ENCODE measurements at regions not wholly inside any gene's neighbourhood (a gene's known extent, or its start where the extent isn't known, plus 50 kb on each side); places are given as distances from the start of the nearest gene placed in this dataset.

DNA sequence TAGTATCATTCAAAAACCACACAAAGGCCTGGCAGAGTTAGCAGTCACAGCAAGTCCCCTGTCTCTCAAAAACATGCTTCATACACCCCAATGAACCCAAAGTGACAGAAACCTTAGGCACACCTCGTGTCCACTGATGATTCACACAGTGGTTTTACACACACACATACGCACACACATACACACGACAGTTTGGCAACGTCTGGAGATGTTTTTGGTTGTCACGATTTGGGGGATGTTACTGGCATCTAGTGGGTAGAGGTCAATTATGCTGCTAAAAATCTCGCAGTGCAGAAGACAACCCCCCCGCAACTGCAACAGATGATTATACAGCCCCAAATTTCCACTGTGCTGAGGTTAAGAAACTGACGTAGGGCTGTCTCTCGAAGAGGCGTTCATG, 72.9 kb upstream of the PARD3B start:
- ATAC-seq (replicated peaks) (no peak), DNase-seq (no peak)
- Mint-ChIP-seq H3K4me3 (no peak overlapping the region), H3K4me1 (no peaks in the 10 kb centered on the region), H3K36me3 (no peaks in the 10 kb centered on the region), H3K27me3 (no peaks in the 10 kb centered on the region), H3K9me3 (peaks cover 0 to 2% of the 10 kb centered on the region in 2 donors), H3K27ac (no peak overlapping the region)

DNA sequence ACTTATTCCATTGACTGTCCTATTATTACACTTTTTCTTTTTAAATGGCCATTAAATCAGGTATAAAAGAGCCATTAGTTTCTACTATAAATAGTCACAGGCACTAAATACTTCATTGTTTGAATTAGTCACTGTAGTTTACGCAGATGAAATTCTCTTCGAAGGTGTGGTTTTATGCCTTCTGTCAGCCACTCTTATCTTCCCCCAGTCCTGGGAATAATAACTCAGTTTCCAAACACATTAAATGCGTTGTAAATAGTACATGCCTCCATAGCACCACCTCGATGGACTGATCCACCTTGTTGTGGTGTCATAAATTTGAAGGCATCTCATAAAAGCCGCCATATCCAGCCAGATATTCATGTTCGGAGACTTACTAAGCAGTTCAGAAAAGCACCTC, 72.1 kb upstream of the PARD3B start:
- H3K27ac Mint-ChIP-seq, result no peak overlapping the region

DNA sequence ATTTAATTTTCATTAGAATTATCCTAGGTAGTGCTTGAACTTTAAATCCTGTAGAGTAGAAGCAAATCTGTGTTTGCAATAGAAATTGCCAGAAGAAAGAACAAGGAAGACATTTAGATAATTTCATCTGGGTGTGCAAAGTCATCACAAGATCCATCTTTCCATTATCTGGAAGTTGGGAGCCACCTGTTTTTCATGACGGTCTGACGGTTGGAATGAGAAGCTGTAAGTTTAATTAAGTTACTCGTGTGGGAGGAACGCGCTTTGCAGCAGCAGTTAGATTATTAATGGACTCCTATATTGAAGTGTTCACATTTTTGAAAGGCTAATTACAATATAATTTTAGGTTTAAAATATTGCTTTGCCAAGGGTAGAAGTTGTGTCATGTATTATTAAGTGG, 69.9 kb upstream of the PARD3B start:
- Mint-ChIP-seq H3K4me3 (no peak overlapping the region), H3K4me1 (no peaks in the 10 kb centered on the region), H3K9me3 (peaks cover 0 to 2% of the 10 kb centered on the region in 2 donors), H3K27ac (no peak overlapping the region), H3K36me3 (no peaks in the 10 kb centered on the region), H3K27me3 (no peaks in the 10 kb centered on the region)
- no peak for ATAC-seq (replicated peaks)
- DNase-seq, result no peak

More for the DNA sequence above, 72.1 kb upstream of the PARD3B start:
- no peak overlapping the region for H3K4me3 Mint-ChIP-seq
- ATAC-seq (replicated peaks) (no peak), DNase-seq (no peak)
- H3K36me3 Mint-ChIP-seq, result no peaks in the 10 kb centered on the region
- H3K27me3 Mint-ChIP-seq, result no peaks in the 10 kb centered on the region
- peaks cover 0 to 2% of the 10 kb centered on the region in 2 donors for H3K9me3 Mint-ChIP-seq
- H3K4me1 Mint-ChIP-seq, result no peaks in the 10 kb centered on the region

DNA sequence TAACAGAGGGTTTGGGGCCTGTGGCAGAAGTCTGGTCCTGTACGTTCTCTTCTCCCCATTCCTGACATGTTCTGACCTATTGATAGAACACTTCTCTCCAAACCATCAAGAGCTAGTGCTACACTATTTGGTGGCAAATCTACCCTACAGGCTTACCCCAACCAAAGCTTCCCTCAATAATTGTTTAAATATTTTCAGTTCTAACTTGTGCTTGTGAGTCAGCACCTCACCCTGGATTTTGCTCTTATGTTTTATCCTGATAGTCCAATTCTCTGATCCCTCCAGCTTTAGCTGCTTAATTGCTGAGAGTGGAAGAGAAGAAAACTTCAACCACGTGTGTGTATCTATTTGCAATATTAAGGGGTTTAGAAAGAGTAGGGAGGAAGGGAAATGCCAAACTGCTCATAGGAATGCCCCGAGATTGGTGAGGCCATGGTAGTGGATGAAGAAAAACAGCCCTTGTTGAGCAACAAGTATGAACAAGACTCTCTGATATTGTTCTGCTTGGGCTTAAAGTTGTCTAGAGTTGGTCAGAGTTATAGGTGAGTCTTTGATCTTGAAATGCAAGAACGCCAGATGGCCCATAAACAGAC, 67.8 kb upstream of the PARD3B start:
- no peaks in the 10 kb centered on the region for H3K4me1 Mint-ChIP-seq
- no peak overlapping the region for H3K27ac Mint-ChIP-seq
- no peaks in the 10 kb centered on the region for H3K27me3 Mint-ChIP-seq
- no peak overlapping the region for H3K4me3 Mint-ChIP-seq
- DNase-seq (no peak), ATAC-seq (replicated peaks) (no peak)
- no peaks in the 10 kb centered on the region for H3K36me3 Mint-ChIP-seq
- peaks cover 0 to 2% of the 10 kb centered on the region in 2 donors for H3K9me3 Mint-ChIP-seq

DNA sequence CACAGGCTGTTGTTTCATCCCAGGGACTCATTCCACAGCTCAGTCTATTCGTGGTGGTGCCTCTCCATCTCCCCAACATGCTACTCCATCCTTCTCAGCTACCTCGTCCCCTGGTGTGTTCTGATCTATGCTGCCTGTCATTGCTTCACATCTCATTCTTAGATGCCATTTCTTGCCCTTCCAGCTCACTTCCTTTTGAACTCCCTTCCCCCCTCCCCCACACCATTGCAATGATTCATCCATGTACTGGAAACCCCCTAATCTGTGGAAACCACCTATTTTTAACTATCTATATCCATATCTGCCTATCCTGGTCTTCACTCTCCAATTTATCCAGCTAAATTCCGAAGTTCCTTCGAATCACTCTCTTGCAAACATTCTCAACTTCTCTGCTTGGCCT, 65.7 kb upstream of the PARD3B start:
- H3K9me3 Mint-ChIP-seq, result no peaks in the 10 kb centered on the region
- H3K27ac Mint-ChIP-seq, result no peak overlapping the region
- no peaks in the 10 kb centered on the region for H3K4me1 Mint-ChIP-seq
- no peak overlapping the region for H3K4me3 Mint-ChIP-seq
- ATAC-seq (replicated peaks) (no peak), DNase-seq (no peak)
- H3K36me3 Mint-ChIP-seq, result no peaks in the 10 kb centered on the region
- H3K27me3 Mint-ChIP-seq, result no peaks in the 10 kb centered on the region

DNA sequence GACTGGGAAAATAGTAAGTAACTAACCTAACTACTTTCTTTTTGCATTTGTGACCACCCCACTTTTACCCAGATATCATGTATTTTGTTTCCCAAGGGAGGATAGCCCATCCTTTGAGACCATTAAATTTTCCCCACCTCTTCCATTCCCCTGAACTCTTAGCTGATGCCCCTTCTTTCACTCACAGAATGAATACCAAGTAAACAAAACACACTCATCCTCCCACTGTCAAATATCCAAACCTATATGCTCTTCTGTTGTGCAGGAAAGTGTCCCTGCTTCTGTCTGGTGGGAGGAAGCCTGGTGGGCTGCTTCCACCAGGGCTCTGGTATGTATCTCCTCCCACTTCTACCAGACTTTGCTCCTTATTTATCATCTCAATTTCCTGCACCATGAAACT, 64.6 kb upstream of the PARD3B start:
- ATAC-seq (replicated peaks) (no peak), DNase-seq (no peak)
- no peaks in the 10 kb centered on the region for H3K4me1 Mint-ChIP-seq
- no peaks in the 10 kb centered on the region for H3K27me3 Mint-ChIP-seq
- H3K27ac Mint-ChIP-seq, result no peak overlapping the region
- H3K9me3 Mint-ChIP-seq, result no peaks in the 10 kb centered on the region
- no peaks in the 10 kb centered on the region for H3K36me3 Mint-ChIP-seq
- H3K4me3 Mint-ChIP-seq, result no peak overlapping the region

DNA sequence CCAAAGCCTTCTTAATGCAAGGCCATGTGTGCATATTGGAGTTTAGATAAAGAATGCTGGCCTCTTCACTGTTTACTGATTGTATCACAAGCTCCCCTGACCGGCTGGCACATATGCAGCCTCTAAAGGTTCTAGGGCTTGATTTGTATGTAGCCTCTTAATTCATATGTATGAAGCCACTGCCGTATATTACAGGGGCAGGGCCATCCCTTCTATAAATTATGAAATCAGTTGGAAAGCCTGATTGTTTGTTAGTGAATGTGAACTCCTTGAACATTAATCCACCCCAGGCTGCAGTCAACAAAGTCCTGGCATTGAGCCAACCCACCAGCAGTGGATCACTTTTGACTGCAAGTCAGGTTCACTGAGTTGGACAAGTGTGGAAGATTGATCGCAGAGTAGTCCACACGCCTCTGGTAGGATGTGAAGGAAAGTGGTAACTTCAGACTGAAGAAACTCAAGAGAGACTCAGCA, 61.6 kb upstream of the PARD3B start:
- Mint-ChIP-seq H3K9me3 (no peaks in the 10 kb centered on the region), H3K27me3 (no peaks in the 10 kb centered on the region), H3K36me3 (no peaks in the 10 kb centered on the region), H3K4me3 (no peak overlapping the region), H3K27ac (no peak overlapping the region), H3K4me1 (no peaks in the 10 kb centered on the region)
- no peak for ATAC-seq (replicated peaks)
- DNase-seq, result no peak

DNA sequence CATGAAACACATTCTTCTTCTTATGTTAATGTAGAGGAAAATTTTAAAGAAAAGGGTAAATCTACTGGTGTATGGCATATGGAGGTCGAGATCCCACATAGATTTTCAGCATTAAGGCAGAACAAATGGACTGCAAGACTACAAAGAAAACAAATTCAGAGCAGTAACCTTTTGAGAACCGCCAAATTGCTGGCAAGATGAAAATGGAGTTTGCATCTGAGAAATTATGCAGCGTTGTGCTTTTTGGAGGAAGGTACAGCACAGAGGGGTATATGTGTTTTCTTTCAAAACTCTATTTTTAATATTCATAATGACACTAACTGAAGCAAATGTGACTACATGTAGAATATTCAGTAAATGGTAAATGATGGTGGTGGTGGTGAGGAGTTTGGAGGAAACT, 59.0 kb upstream of the PARD3B start:
- no peaks in the 10 kb centered on the region for H3K27me3 Mint-ChIP-seq
- no peak for ATAC-seq (replicated peaks)
- DNase-seq, result no peak
- no peaks in the 10 kb centered on the region for H3K4me1 Mint-ChIP-seq
- no peaks in the 10 kb centered on the region for H3K9me3 Mint-ChIP-seq
- no peak overlapping the region for H3K4me3 Mint-ChIP-seq
- H3K27ac Mint-ChIP-seq, result no peak overlapping the region
- no peaks in the 10 kb centered on the region for H3K36me3 Mint-ChIP-seq

DNA sequence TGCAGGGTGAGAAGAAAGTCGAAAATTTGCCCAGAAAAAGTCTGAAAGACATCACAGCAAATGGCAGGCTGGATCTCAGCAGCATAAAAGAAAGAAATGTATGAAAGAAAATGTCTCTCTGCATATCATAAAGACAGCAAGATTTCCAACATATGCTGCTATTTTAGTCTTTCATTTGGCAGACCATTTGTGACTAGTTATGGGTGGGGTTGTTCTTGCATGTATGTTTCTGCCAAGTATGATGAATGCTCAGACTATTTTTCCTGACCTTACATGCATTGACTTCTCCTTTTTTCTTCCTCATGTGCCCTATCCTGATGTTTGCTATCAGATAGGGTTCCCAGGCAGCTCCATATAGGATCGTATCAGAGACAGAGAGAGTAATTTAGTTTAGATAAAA, 58.5 kb upstream of the PARD3B start:
- no peaks in the 10 kb centered on the region for H3K36me3 Mint-ChIP-seq

DNA sequence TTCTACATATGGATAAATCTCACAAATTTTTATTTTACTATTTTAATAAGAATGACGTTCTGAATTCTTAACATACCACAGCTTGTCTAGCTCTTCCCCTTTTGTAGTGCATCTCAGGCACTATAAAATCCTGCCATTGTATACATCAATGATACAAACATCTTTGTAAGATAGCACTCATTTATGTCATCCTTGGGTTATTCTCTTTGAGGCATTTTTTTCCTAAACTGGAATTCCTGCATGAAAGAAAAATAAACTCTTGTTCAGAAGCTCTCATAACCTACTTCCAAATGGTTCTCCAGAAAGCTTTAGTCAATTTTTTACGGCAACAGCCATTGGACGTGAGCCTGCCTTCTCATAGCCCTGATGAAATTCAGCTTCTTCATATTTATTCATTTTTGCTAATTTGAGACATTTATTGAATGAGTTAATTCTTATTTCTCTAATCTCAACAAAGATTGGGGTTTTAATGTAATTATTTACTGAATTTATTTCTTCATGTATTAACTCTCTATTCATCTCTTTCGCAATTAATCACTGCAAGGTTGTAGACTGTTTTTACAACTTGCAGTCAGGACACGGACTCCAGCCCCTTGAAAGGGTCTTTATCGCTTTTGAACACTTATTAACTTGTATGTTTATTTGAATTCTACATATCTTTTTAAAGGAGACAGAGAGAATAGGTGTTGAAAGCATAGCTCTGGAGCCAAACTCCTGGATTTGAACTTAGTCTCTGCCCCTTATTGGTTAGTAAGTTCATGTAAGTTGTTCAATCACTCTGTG, 57.6 kb upstream of the PARD3B start:
- no peaks in the 10 kb centered on the region for H3K27me3 Mint-ChIP-seq
- no peaks in the 10 kb centered on the region for H3K9me3 Mint-ChIP-seq
- H3K4me3 Mint-ChIP-seq, result no peak overlapping the region
- DNase-seq (no peak), ATAC-seq (replicated peaks) (no peak)
- H3K4me1 Mint-ChIP-seq, result no peaks in the 10 kb centered on the region
- H3K36me3 Mint-ChIP-seq, result no peaks in the 10 kb centered on the region
- H3K27ac Mint-ChIP-seq, result no peak overlapping the region

More for the DNA sequence above, 58.5 kb upstream of the PARD3B start:
- Mint-ChIP-seq H3K27ac (no peak overlapping the region), H3K27me3 (no peaks in the 10 kb centered on the region), H3K4me3 (no peak overlapping the region), H3K9me3 (no peaks in the 10 kb centered on the region), H3K4me1 (no peaks in the 10 kb centered on the region)
- ATAC-seq (replicated peaks), result no peak
- DNase-seq, result no peak

DNA sequence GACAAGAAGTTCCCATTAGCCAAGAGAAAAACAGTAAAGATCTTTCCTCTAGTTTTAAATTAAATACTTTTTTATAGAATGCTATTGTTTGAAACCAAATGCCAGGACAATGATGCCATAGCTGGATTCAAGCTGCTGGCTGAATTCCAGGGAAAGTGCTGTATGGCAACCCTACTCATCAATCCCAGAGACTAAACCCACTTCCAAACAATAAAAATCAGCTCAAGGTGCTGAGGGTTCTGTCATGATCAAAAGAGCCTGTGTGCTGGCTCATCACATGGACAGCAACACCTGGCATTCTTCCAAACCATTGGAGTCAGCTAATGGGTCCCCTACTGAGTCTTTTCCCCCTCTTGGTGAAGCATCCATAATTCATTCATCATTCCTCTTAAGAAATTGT, 53.7 kb upstream of the PARD3B start:
- no peaks in the 10 kb centered on the region for H3K27me3 Mint-ChIP-seq
- no peak overlapping the region for H3K27ac Mint-ChIP-seq
- peaks cover 0 to 1% of the 10 kb centered on the region in 2 donors for H3K9me3 Mint-ChIP-seq
- H3K4me1 Mint-ChIP-seq, result no peaks in the 10 kb centered on the region
- H3K36me3 Mint-ChIP-seq, result no peaks in the 10 kb centered on the region
- DNase-seq (no peak), ATAC-seq (replicated peaks) (no peak)
- no peak overlapping the region for H3K4me3 Mint-ChIP-seq

DNA sequence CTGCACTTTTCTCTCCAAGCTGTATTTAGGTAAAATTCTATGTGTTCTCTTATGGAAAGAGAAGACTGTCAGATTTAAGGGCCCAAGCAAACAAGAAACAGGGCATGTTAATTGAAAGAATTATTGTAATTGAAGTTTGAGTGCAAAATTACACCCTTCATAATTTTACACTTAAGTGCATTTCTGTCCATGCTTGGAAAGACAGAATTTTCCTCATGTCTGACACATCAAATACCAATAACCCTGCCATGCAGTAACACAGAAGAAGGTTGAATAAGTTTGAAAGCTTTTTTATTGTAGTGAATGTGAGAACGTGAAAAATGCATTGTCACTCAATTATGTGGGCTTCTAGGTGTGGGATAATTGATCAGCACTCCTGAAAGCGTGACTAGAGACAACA, 52.9 kb upstream of the PARD3B start:
- Mint-ChIP-seq H3K4me3 (no peak overlapping the region), H3K36me3 (no peaks in the 10 kb centered on the region), H3K27ac (no peak overlapping the region), H3K27me3 (no peaks in the 10 kb centered on the region), H3K4me1 (no peaks in the 10 kb centered on the region), H3K9me3 (peaks cover 0 to 1% of the 10 kb centered on the region in 2 donors)
- DNase-seq, result no peak
- no peak for ATAC-seq (replicated peaks)

DNA sequence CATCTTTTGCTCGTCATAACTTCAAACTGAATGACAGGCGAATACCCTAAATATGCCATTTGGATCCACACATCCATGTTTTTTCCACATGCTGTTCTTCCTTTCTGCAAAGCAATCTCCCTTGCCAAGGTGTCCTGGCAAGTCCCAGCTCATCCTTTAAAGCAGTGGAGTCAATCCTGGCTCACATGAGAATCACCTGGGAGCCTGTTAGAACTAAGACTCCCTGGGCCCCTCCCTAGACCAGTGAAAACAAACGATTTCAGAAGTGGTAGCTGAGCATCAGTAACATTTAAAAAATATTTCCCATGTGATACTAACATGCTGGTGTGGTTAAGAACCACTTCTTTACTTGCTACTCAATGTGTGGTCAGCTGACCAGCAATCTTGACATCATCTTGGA, 50.6 kb upstream of the PARD3B start:
- no peaks in the 10 kb centered on the region for H3K4me1 Mint-ChIP-seq
- no peaks in the 10 kb centered on the region for H3K27me3 Mint-ChIP-seq
- DNase-seq, result no peak
- H3K36me3 Mint-ChIP-seq, result no peaks in the 10 kb centered on the region
- no peak overlapping the region for H3K27ac Mint-ChIP-seq
- H3K4me3 Mint-ChIP-seq, result no peak overlapping the region
- no peak for ATAC-seq (replicated peaks)
- peaks cover 0 to 1% of the 10 kb centered on the region in 2 donors for H3K9me3 Mint-ChIP-seq

DNA sequence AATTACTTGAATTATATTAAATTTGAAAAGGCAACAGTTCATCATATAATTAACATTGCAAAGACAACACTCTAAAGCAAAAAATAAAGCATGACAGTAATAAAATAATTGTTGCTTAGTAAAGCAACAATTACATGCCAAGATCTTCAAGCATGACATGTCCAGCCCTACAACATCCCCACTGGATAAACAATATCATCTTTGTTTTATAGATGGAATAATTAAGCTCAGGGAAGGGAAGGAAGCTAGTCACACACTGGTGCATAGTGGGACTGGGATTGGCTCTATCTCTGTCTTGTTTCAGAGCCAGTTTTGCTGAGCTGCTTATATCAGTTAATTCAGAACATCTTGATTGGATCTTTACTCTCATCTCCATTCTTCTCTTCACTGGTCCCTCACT, 49.9 kb upstream of the PARD3B start:
- peaks cover 0 to 1% of the 10 kb centered on the region in 2 donors for H3K9me3 Mint-ChIP-seq
- no peak for ATAC-seq (replicated peaks)
- H3K4me1 Mint-ChIP-seq, result no peaks in the 10 kb centered on the region
- H3K36me3 Mint-ChIP-seq, result no peaks in the 10 kb centered on the region
- DNase-seq, result no peak
- no peak overlapping the region for H3K27ac Mint-ChIP-seq
- no peaks in the 10 kb centered on the region for H3K27me3 Mint-ChIP-seq
- H3K4me3 Mint-ChIP-seq, result no peak overlapping the region

All from stimulated activated naive B cell treated with anti-CD40 and anti-IgM and Interleukin-4, amounts not matched to agents 10 μg/mL and 1 μg/mL and 100 μg/mL, for 72 hours (primary cell).